ENCODE measurements at regions not wholly inside any gene's neighbourhood (a gene's known extent, or its start where the extent isn't known, plus 50 kb on each side); places are given as distances from the start of the nearest gene placed in this dataset.

DNA sequence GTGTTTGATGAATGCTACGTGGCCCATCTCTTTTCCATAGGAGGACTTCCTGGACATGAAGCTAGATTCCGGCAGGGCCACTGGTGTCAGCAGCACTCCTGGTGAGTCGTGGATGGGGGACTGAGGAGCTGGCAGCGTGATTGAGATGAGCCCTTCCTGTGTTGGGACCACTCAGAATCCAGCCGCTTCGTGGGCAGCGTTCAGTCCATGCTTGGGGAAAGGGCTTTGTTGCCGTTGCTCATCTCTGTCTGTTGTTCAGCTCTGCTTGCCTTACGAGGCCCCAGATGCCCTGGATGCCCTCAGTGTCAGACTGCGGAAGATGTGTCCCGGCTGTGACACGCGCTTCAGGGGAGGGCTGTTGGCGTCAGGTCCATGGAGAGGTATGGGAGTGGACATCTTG, 127.1 kb upstream of the RTL1 start:
- TF ChIP-seq, protein P1, sequence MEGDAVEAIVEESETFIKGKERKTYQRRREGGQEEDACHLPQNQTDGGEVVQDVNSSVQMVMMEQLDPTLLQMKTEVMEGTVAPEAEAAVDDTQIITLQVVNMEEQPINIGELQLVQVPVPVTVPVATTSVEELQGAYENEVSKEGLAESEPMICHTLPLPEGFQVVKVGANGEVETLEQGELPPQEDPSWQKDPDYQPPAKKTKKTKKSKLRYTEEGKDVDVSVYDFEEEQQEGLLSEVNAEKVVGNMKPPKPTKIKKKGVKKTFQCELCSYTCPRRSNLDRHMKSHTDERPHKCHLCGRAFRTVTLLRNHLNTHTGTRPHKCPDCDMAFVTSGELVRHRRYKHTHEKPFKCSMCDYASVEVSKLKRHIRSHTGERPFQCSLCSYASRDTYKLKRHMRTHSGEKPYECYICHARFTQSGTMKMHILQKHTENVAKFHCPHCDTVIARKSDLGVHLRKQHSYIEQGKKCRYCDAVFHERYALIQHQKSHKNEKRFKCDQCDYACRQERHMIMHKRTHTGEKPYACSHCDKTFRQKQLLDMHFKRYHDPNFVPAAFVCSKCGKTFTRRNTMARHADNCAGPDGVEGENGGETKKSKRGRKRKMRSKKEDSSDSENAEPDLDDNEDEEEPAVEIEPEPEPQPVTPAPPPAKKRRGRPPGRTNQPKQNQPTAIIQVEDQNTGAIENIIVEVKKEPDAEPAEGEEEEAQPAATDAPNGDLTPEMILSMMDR (IDR thresholded peaks at IDR 0.05; ENCODE audit: insufficient read depth, low read depth, low read length), result no peak
- no peak overlapping the region for H3K4me3 ChIP-seq (ENCODE audit: low read depth, low read length)
- DNase-seq (ENCODE audit: low read depth), result no peak

DNA sequence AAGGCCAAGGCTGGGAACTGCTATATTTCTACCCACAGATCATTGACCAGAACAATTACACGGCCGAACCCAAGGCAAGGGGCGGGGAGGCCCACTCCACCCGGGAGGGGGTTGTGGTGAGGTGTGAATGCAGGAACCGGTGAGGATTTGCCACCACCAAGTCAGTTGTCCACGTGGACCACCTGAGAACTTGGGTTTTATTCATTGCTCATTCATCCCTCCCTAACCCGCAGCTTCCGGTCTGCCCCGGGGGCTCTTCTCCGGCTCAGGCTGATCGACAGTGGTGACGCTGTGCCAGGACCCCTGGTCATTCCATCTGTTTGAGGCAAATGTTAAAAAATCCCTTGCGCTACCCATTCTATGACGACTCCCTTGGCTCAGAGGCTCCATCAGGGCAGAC, 127.7 kb upstream of the RTL1 start:
- H3K4me3 ChIP-seq (ENCODE audit: low read depth, low read length), result no peak overlapping the region
- TF ChIP-seq, protein P1 (IDR thresholded peaks at IDR 0.05; ENCODE audit: insufficient read depth, low read depth, low read length), result no peak
- no peak for DNase-seq (ENCODE audit: low read depth)

DNA sequence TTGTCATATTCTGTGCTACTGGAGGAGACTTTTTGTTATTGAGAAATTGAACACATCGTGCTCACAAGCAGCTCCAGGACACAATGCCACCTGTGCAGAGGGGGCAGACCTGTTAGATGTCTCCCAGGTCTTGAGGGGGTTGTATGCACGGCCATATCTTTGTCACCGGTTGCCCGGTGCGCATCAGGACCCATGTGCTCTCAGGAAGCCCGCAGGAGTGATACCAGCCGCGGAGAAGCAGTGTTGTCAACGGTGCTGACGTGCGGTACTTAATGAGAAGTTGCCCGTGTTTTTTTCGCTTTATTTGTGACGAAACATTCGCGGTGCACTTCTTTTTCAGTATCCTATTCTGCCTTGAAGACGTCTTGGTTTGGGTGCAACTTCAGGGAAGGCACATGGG, 128.2 kb upstream of the RTL1 start:
- DNase-seq (ENCODE audit: low read depth), result no peak
- TF ChIP-seq, protein P1 (IDR thresholded peaks at IDR 0.05; ENCODE audit: insufficient read depth, low read depth, low read length), result no peak
- H3K4me3 ChIP-seq (ENCODE audit: low read depth, low read length), result no peak overlapping the region

DNA sequence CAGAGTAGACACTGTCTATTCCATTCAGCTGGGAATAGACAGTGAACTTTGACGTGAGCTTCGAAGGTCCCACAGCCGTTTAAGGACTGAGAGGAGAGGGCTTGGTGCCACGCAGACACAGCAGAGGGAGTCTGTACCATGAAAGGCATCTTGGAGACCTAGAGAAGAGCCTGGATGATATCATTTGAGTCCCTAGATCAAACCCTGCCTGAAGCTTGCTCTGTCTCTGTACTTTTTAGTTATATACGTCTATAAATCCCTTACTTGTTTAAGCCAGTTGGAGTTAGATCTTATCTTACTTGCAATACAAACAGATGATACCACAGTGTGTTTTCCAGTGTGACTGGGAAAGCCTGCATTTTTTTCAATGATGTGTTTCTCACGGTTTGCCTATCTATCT, 128.9 kb upstream of the RTL1 start:
- TF ChIP-seq, protein P1 (IDR thresholded peaks at IDR 0.05; ENCODE audit: insufficient read depth, low read depth, low read length), result no peak
- no peak for DNase-seq (ENCODE audit: low read depth)
- no peak overlapping the region for H3K4me3 ChIP-seq (ENCODE audit: low read depth, low read length)

DNA sequence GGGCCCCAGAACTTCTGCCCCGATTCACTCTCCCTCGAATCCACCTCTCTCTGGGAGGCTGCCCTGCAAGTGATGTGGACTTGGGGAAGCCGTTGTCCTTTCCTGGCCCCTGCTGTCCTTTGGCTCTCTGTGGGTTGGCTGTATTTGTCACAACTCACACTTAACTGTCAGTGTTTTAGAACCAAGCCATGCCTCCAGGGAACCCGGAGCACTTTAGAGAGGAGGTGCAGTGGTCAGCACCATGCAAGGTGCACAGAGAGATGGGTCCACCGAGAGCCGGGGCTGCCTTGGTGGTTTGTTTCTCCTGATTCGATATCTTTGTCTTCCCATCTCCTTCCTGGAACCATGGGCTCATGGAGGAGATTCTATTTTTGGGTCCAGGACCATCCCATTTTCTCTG, 129.5 kb upstream of the RTL1 start:
- TF ChIP-seq, protein P1 (IDR thresholded peaks at IDR 0.05; ENCODE audit: insufficient read depth, low read depth, low read length), result no peak
- H3K4me3 ChIP-seq (ENCODE audit: low read depth, low read length), result no peak overlapping the region
- DNase-seq (ENCODE audit: low read depth), result no peak

DNA sequence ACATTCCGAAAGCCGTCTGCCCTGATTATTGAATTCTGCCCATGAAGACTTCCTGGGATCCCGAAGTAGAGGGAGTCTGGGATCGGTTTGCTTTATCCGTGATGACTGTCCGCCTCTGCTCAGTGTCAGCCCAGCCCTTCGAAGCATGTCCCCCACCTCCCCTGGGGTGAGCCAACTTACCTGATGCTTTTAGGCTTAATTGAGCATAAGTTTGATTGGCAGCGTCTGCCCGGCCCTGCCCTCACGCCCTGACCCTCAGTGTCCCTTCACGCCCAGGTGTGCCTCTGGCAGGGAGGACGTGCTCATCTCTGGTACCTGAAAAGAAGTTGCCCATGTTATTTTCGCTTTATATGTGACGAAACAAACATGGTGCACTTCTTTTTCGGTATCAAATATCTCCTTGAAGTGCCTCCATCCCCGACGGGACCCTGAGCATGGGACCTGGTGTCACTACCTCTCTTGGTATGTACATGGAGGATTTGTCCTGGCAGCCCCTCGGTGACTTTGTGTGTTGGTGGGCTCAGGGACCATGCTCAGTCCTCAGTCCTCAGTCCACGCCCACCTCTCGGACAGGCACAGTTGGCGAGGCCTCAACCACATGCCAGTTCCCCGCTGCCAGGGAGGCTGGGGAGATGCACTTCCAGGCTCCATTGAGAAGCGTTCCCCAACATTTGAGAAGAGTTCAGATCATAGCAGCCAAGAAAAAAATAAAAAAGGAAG, 130.1 kb upstream of the RTL1 start:
- DNase-seq (ENCODE audit: low read depth), result no peak
- H3K4me3 ChIP-seq (ENCODE audit: low read depth, low read length), result no peak overlapping the region
- TF ChIP-seq, protein P1 (IDR thresholded peaks at IDR 0.05; ENCODE audit: insufficient read depth, low read depth, low read length), result no peak

DNA sequence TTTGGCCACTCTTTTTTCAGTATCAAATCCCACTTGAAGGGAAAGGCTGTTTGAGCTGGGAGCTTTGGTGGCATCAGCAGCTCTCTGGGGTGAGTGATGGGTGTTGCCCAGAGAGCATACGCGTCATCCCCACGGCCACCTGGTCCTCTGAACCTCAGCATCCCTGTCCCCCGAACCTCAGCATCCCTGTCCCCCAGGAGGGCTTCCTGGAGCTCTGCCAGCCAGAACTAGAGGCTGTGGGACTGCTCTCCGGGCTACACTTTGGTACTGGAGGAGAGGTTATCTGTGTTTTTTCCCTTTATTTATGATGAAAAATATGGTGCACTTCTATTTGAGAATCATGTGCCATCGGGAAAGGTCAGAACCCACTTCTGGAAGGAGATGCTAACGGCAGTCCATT, 131.5 kb upstream of the RTL1 start:
- no peak for DNase-seq (ENCODE audit: low read depth)
- TF ChIP-seq, protein P1 (IDR thresholded peaks at IDR 0.05; ENCODE audit: insufficient read depth, low read depth, low read length), result no peak
- no peak overlapping the region for H3K4me3 ChIP-seq (ENCODE audit: low read depth, low read length)
